ENCODE measurements at regions not wholly inside any gene's neighbourhood (a gene's known extent, or its start where the extent isn't known, plus 50 kb on each side); places are given as distances from the start of the nearest gene placed in this dataset.

DNA sequence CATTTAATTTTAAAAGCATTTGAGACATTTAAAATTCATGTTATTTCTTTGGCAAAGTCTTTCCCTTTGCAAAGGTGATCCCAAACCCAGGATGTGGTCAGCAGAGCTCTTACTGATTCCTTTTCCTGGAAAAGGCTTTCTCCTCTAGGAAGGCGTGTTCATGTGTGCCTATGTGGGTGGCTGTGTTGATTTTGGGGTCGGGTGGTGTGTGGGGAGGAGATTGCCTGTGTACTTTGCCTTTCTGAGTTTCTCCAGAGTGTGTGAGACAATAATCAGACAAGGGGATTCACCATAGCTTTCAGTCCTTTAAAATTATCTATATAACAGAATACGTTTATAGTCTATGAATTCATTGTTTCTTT is 173.2 kb downstream of the SOCS6 start:
- ATAC-seq (ENCODE audit: low read depth in 2 of 2) (no peak), DNase-seq (no peak)
- Mint-ChIP-seq H3K9me3 (no peaks in the 10 kb centered on the region), H3K27ac (no peak overlapping the region), H3K4me3 (no peak overlapping the region), H3K36me3 (no peaks in the 10 kb centered on the region), H3K4me1 (peaks cover 0 to 10% (median 7%) of the 10 kb centered on the region in 3 donors), H3K27me3 (peaks cover 24 to 29% (median 26%) of the 10 kb centered on the region in 3 donors)

DNA sequence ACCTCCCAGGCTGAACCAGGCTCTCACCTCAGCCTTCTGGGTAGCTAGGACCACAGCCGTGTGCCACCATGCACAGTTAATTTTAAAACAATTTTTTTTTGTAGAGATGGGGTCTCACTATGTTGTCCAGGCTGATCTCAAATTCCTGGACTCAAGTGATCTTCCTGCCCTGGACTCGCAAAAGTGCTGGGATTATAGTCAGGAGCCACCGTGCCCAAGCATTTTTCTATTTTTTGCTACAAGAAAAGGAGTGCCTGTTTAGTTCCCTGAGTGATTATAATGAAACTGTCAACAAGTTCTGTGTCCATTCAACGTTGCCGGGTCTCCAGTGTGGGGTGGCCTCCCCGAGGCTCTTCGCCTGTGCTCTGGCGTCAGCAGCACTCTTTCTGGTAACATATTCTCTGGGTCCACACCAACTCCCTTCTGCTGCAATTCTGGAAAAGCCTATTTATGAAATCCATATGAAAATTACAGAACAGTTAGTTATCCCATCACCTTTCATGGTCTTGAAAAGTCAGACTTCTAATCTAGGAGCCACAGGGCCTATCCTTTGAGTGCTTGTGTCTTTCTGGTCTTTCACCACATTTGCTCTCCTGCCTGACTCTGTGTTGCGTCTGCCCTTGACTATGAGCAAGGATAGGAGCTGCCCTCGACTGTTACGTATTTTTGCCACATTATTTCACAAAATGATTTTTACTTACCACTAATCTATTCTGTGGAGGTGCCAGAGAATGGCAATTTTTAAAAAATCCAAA is 172.7 kb downstream of the SOCS6 start:
- Mint-ChIP-seq H3K27ac (no peak overlapping the region), H3K9me3 (no peaks in the 10 kb centered on the region), H3K4me1 (peaks cover 0 to 10% (median 7%) of the 10 kb centered on the region in 3 donors), H3K4me3 (no peak overlapping the region), H3K27me3 (peaks cover 24 to 29% (median 26%) of the 10 kb centered on the region in 3 donors), H3K36me3 (no peaks in the 10 kb centered on the region)
- DNase-seq (no peak), ATAC-seq (ENCODE audit: low read depth in 2 of 2) (no peak)

DNA sequence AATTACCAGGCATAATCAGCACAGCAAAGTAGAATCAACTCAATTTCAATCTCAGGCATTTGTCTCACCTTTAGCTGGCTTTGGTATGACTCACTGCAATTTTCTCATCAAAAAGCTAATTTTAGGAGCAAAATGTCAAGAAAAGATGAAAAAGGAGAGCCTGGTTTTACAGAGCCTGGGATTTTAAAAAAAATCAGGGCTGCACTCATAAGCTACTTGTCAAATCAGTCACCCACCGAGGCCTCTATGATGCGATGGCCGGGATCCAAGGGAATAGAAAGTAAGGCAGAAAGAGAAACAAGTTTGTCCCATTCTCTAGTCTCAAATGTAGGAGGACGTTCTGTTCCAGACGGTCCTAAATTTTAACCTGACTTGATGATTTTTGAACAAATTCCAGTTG is 170.9 kb downstream of the SOCS6 start:
- Mint-ChIP-seq H3K9me3 (no peaks in the 10 kb centered on the region), H3K36me3 (no peaks in the 10 kb centered on the region), H3K27me3 (peaks cover 22 to 28% (median 25%) of the 10 kb centered on the region in 3 donors), H3K27ac (no peak overlapping the region), H3K4me1 (peaks cover 0 to 8% (median 5%) of the 10 kb centered on the region in 3 donors), H3K4me3 (no peak overlapping the region)
- ATAC-seq (ENCODE audit: low read depth in 2 of 2): no peak
- no peak for DNase-seq

DNA sequence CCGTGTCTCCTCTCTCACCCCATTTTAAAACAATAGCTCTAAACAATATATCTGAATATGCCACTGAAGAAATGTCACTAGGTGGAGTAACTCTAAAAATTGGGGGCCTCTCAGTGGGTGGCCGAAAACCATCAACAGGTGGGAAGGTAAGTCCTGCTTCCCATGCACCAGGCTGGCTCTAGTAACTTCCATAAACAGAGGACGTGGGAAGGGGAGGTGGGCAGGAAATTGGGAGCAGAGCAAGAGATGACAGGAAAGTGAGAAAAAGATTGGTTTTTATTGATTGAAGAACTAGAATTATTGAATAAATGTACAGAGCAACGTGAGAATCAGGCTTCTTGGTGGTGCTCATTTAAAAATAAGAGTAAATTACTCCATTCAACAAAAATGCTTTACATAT is 170.4 kb downstream of the SOCS6 start:
- ATAC-seq (ENCODE audit: low read depth in 2 of 2) (no peak), DNase-seq (no peak)
- no peak overlapping the region for H3K27ac Mint-ChIP-seq
- no peaks in the 10 kb centered on the region for H3K36me3 Mint-ChIP-seq
- H3K4me3 Mint-ChIP-seq: no peak overlapping the region
- no peaks in the 10 kb centered on the region for H3K9me3 Mint-ChIP-seq
- H3K4me1 Mint-ChIP-seq: peaks cover 0 to 3% (median under 1%) of the 10 kb centered on the region in 3 donors
- H3K27me3 Mint-ChIP-seq: peaks cover 20 to 23% (median 20%) of the 10 kb centered on the region in 3 donors

GRCh38 chr18:70457788-70458187 is 168.9 kb downstream of the SOCS6 start:
- H3K4me3 Mint-ChIP-seq: no peak overlapping the region
- no peaks in the 10 kb centered on the region for H3K4me1 Mint-ChIP-seq
- no peak for ATAC-seq (ENCODE audit: low read depth in 2 of 2)
- DNase-seq: no peak
- no peak overlapping the region for H3K27ac Mint-ChIP-seq
- peaks cover 10 to 11% (median 10%) of the 10 kb centered on the region in 3 donors for H3K27me3 Mint-ChIP-seq
- H3K36me3 Mint-ChIP-seq: no peaks in the 10 kb centered on the region
- no peaks in the 10 kb centered on the region for H3K9me3 Mint-ChIP-seq

GRCh38 chr18:70457223-70457622 is 168.4 kb downstream of the SOCS6 start:
- DNase-seq (no peak), ATAC-seq (ENCODE audit: low read depth in 2 of 2) (no peak)
- H3K27me3 Mint-ChIP-seq: peaks cover 8 to 10% (median 9%) of the 10 kb centered on the region in 3 donors
- H3K27ac Mint-ChIP-seq: peak overlapping the region in 2 of 6 donors; percentile 44 to 78
- no peaks in the 10 kb centered on the region for H3K9me3 Mint-ChIP-seq
- no peaks in the 10 kb centered on the region for H3K4me1 Mint-ChIP-seq
- H3K36me3 Mint-ChIP-seq: no peaks in the 10 kb centered on the region
- no peak overlapping the region for H3K4me3 Mint-ChIP-seq

DNA sequence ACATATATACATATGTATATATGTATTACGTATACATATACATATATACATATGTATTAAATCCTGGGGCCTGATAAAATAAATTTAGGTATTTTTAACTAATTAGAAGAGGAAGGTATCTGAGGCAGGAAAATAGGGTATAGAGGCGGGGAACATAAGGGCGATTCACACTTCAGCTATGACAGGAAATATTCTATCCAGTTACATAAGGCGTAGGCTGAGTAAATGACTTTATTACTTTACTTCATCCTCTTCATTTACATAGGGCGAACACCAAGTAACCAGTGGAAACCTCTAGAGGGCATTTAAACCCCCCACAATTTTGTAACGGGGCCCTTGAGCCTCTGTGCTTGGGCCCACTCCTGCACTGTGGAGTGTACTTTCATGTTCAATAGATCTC is 167.5 kb downstream of the SOCS6 start:
- H3K36me3 Mint-ChIP-seq: no peaks in the 10 kb centered on the region
- ATAC-seq (ENCODE audit: low read depth in 2 of 2) (no peak), DNase-seq (no peak)

GRCh38 chr18:70455731-70456130 is 166.9 kb downstream of the SOCS6 start:
- no peak overlapping the region for H3K4me3 Mint-ChIP-seq
- no peaks in the 10 kb centered on the region for H3K9me3 Mint-ChIP-seq
- ATAC-seq (ENCODE audit: low read depth in 2 of 2) (no peak), DNase-seq (no peak)
- H3K4me1 Mint-ChIP-seq: no peaks in the 10 kb centered on the region
- no peak overlapping the region for H3K27ac Mint-ChIP-seq
- no peaks in the 10 kb centered on the region for H3K36me3 Mint-ChIP-seq
- no peaks in the 10 kb centered on the region for H3K27me3 Mint-ChIP-seq

More for the DNA sequence above, 167.5 kb downstream of the SOCS6 start:
- H3K4me1 Mint-ChIP-seq: no peaks in the 10 kb centered on the region
- H3K27me3 Mint-ChIP-seq: peaks cover 0 to 2% (median under 1%) of the 10 kb centered on the region in 3 donors
- H3K27ac Mint-ChIP-seq: no peak overlapping the region
- no peak overlapping the region for H3K4me3 Mint-ChIP-seq
- no peaks in the 10 kb centered on the region for H3K9me3 Mint-ChIP-seq

DNA sequence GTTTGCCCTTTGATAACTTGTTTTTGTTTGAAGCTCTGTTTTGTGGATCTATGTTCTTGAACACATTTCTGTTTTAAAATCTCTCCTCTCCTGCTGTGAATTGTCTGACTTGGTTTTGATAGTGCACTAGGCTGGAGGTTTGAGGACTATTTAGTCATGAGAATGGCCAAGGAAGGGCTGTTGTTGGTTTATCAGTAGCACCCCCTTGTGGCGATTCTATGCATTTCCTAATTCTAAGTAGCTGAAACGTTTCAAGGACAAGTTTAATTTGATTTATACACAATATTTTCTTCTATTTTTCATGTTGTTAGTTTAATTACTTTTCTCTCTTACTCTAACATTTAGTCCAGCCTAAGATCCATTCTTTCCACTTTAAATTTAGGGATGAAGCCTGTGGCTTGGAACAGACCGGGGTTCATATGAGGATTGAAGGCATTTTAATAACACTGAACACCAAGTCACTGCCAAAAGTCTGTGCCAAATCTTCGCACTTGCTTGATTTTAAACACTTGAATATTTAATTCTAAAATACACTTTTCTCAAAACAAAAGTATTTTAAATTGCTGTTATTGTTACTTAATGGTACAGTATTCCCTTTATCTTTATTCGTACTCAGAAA is 166.0 kb downstream of the SOCS6 start:
- Mint-ChIP-seq H3K27me3 (peaks cover 0 to 5% (median 0%) of the 10 kb centered on the region in 3 donors), H3K9me3 (no peaks in the 10 kb centered on the region), H3K4me3 (no peak overlapping the region), H3K27ac (no peak overlapping the region), H3K36me3 (no peaks in the 10 kb centered on the region), H3K4me1 (no peaks in the 10 kb centered on the region)
- DNase-seq (no peak), ATAC-seq (ENCODE audit: low read depth in 2 of 2) (no peak)

DNA sequence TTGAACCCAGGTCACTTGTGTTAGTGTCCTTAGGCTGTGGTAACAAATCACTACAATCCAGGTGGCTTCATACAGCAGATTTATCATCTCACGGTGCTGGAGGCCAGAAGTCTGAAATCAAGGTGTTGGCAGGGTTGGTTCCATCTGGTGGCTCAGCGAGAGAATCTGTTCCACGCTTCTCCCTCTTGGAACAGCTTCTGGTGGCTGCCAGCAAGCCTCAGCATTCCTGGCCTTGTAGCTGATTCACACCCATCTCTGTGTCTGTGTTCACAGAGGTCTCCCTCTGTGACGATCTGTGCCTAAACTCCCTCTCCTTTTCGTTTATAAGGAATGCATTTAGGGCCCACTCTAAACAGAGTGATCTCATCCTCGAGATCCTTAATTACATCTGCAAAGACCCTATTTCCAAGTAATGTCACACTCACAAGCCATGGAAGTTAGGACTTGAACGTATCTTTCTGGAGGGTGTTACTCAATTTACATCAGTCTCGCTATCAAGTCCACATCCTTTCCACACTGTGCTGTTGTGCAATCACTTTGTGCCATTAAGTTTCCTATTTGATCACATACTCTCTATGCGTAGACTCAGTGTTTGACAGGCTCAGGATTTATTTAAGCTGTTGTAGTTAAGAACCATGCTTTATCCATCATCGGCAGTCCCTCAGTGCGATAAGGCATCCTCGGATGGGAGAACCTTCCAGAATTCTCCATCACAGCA is 164.4 kb downstream of the SOCS6 start:
- Mint-ChIP-seq H3K27ac (no peak overlapping the region), H3K27me3 (peaks cover 0 to 6% (median 0%) of the 10 kb centered on the region in 3 donors), H3K4me3 (no peak overlapping the region), H3K36me3 (no peaks in the 10 kb centered on the region), H3K9me3 (no peaks in the 10 kb centered on the region), H3K4me1 (no peaks in the 10 kb centered on the region)
- no peak for DNase-seq
- ATAC-seq (ENCODE audit: low read depth in 2 of 2): no peak

DNA sequence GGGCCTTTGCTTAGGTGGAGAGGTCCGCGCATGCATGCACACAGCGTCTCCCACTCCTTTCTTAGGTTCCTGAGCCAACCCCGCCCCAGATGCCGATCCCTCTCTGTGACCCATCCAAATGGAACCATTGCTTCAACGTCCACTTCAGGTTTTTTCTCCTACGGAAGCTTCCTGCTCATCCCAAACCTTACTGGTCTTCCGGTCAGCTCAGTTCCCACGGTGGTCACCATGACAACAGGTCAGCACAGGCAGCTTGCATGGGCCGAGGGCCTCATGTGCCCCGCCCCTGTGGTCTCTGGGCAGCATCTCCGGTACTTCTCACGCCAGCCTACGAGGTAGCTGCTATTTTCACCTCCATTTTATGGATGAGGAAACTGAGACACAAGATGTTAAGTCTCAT is 163.7 kb downstream of the SOCS6 start:
- Mint-ChIP-seq H3K36me3 (no peaks in the 10 kb centered on the region), H3K27me3 (peaks cover 0 to 6% (median 0%) of the 10 kb centered on the region in 3 donors), H3K4me1 (no peaks in the 10 kb centered on the region), H3K9me3 (no peaks in the 10 kb centered on the region), H3K27ac (peak overlapping the region in 1 of 6 donors; percentile 73), H3K4me3 (no peak overlapping the region)
- ATAC-seq (ENCODE audit: low read depth in 2 of 2) (no peak), DNase-seq (no peak)

GRCh38 chr18:70450426-70451253 is 161.8 kb downstream of the SOCS6 start:
- no peaks in the 10 kb centered on the region for H3K4me1 Mint-ChIP-seq
- H3K9me3 Mint-ChIP-seq: peaks cover 0 to 2% (median 0%) of the 10 kb centered on the region in 7 donors
- H3K27ac Mint-ChIP-seq: no peak overlapping the region
- no peak overlapping the region for H3K4me3 Mint-ChIP-seq
- H3K36me3 Mint-ChIP-seq: no peaks in the 10 kb centered on the region
- DNase-seq (no peak), ATAC-seq (ENCODE audit: low read depth in 2 of 2) (no peak)
- H3K27me3 Mint-ChIP-seq: peaks cover 0 to 6% (median 0%) of the 10 kb centered on the region in 3 donors

DNA sequence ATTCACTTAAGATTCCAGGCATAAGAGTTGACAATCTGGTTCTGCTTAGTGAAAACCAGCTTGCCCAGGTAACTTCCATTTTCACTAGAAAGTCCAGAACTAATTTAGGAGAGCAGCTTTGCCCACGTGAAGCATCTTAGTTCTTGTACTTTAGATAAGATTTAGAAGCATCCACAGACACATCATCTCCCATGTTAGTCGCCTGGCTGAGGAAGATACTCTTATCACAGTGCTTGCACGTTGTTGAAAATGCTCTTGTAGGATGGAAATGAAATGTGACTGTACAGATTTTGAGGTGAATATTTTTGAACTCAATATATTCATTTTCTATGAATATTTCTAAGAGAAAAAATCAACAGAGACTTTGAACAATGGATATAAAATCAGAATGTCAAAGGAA is 159.7 kb downstream of the SOCS6 start:
- Mint-ChIP-seq H3K27me3 (peaks cover 0 to 6% (median 0%) of the 10 kb centered on the region in 3 donors), H3K27ac (no peak overlapping the region), H3K4me1 (no peaks in the 10 kb centered on the region), H3K36me3 (no peaks in the 10 kb centered on the region), H3K4me3 (no peak overlapping the region), H3K9me3 (peaks cover 0 to 10% (median 0%) of the 10 kb centered on the region in 7 donors)
- ATAC-seq (ENCODE audit: low read depth in 2 of 2): no peak
- DNase-seq: no peak
